Glutamatergic neuron (in vitro differentiated cells): ENCODE measurements at regions not wholly inside any gene's neighbourhood (a gene's known extent, or its start where the extent isn't known, plus 50 kb on each side); places are given as distances from the start of the nearest gene placed in this dataset.

Experiments used
- DNase-seq: peaks from one replicate; pipeline ENCODE4 v3.0.0; 2022
- H3K27ac Mint-ChIP-seq: one replicate; pipeline ENCODE4 v1.8.0; 2020; ENCODE audit warnings: mild to moderate bottlenecking, mixed read lengths, inconsistent platforms; ENCODE audit not compliant: unreplicated experiment
- H3K27me3 Mint-ChIP-seq: one replicate; pipeline ENCODE4 v1.8.0; 2020; ENCODE audit warnings: mild to moderate bottlenecking, moderate library complexity, mixed read lengths, inconsistent platforms; ENCODE audit not compliant: unreplicated experiment
- H3K36me3 Mint-ChIP-seq: one replicate; pipeline ENCODE4 v1.8.0; 2020; ENCODE audit warnings: mild to moderate bottlenecking, mixed read lengths, inconsistent platforms; ENCODE audit not compliant: unreplicated experiment
- H3K4me1 Mint-ChIP-seq: one replicate; pipeline ENCODE4 v1.8.0; 2020; ENCODE audit warnings: mild to moderate bottlenecking, low read depth, mixed read lengths, inconsistent platforms; ENCODE audit not compliant: unreplicated experiment
- H3K4me3 Mint-ChIP-seq: one replicate; pipeline ENCODE4 v1.8.0; 2020; ENCODE audit warnings: mild to moderate bottlenecking, mixed read lengths, inconsistent platforms; ENCODE audit not compliant: unreplicated experiment
- H3K9me3 Mint-ChIP-seq: one replicate; pipeline ENCODE4 v1.8.0; 2020; ENCODE audit warnings: mild to moderate bottlenecking, moderate library complexity, mixed read lengths, inconsistent platforms; ENCODE audit not compliant: unreplicated experiment
- CTCF ChIP-seq: fragments of 200-600 bp; sonication (generic); IDR thresholded peaks from one replicate; pipeline ENCODE4 v1.5.0; 2021; ENCODE audit not compliant: partially characterized antibody, unreplicated experiment

GRCh38 chrX:147675819-147676218 lies 235.9 kb upstream of the FMR1 start:
- DNase-seq, result no peak
- Mint-ChIP-seq H3K27me3 (no peaks in the 10 kb centered on the region), H3K36me3 (no peaks in the 10 kb centered on the region), H3K9me3 (no peaks in the 10 kb centered on the region), H3K4me3 (no peak overlapping the region), H3K27ac (no peak overlapping the region), H3K4me1 (no peaks in the 10 kb centered on the region)
- no peak for TF ChIP-seq CTCF

- TF ChIP-seq CTCF, result no peak
- no peak for DNase-seq
- H3K9me3 Mint-ChIP-seq, result no peaks in the 10 kb centered on the region
Measured at GRCh38 chrX:147679356-147680005, 232.2 kb upstream of the FMR1 start.

GRCh38 chrX:147680251-147680650 lies 231.5 kb upstream of the FMR1 start:
- Mint-ChIP-seq H3K4me3 (no peak overlapping the region), H3K27me3 (no peaks in the 10 kb centered on the region), H3K27ac (no peak overlapping the region), H3K4me1 (no peaks in the 10 kb centered on the region), H3K36me3 (no peaks in the 10 kb centered on the region), H3K9me3 (no peaks in the 10 kb centered on the region)
- DNase-seq, result no peak
- no peak for TF ChIP-seq CTCF

More at GRCh38 chrX:147679356-147680005, 232.2 kb upstream of the FMR1 start:
- no peaks in the 10 kb centered on the region for H3K27me3 Mint-ChIP-seq
- H3K36me3 Mint-ChIP-seq, result no peaks in the 10 kb centered on the region
- no peak overlapping the region for H3K27ac Mint-ChIP-seq
- H3K4me1 Mint-ChIP-seq, result no peaks in the 10 kb centered on the region
- H3K4me3 Mint-ChIP-seq, result no peak overlapping the region

- Mint-ChIP-seq H3K9me3 (no peaks in the 10 kb centered on the region), H3K36me3 (no peaks in the 10 kb centered on the region), H3K27ac (no peak overlapping the region), H3K4me3 (no peak overlapping the region), H3K27me3 (no peaks in the 10 kb centered on the region), H3K4me1 (no peaks in the 10 kb centered on the region)
- no peak for TF ChIP-seq CTCF
- no peak for DNase-seq
Measured at GRCh38 chrX:147693511-147693910, 218.2 kb upstream of the FMR1 start.

GRCh38 chrX:147699061-147699460 lies 212.7 kb upstream of the FMR1 start:
- Mint-ChIP-seq H3K27me3 (peaks cover 4% of the 10 kb centered on the region), H3K4me3 (no peak overlapping the region), H3K9me3 (no peaks in the 10 kb centered on the region), H3K36me3 (no peaks in the 10 kb centered on the region), H3K4me1 (no peaks in the 10 kb centered on the region), H3K27ac (no peak overlapping the region)
- TF ChIP-seq CTCF, result no peak
- DNase-seq, result no peak
